GM21381 (cell line): ENCODE measurements at regions not wholly inside any gene's neighbourhood (a gene's known extent, or its start where the extent isn't known, plus 50 kb on each side); places are given as distances from the start of the nearest gene placed in this dataset.
"Not testable (repeated sequence)": the region's sequence is repeated elsewhere in the genome, so short reads cannot be mapped to it uniquely, and the experiment has no call there.

Source experiments
- ATAC-seq: cut with Tn5 transposase; IDR thresholded peaks from one replicate; pipeline ENCODE4 v1.9.1; 2021; ENCODE audit warnings: mild to moderate bottlenecking, moderate library complexity; ENCODE audit not compliant: unreplicated experiment

- no peak for ATAC-seq
Observed at GRCh38 chr11:96447208-96448110, 57.6 kb downstream of the JRKL start.

GRCh38 chr11:96448225-96448624 lies 58.4 kb downstream of the JRKL start:
- ATAC-seq = no peak

DNA sequence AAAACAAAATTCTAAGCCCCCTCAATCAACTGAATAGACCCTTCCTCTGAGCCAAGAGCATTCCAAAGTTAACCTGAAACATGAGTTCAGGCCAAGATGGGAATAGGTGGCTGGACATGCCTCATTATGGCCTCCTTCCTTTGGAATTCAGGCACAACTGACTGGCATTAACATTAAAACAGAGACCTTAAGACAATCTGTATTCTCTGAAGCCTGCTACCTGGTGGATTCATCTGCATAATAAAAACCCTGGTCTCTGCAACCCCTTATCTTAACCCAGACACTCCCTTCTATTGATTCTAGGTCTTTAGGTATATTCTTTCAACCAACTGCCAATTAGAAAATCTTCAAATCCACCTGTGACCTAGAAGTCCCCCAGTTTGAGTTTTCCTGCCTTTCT lies 66.3 kb downstream of the JRKL start:
- no peak for ATAC-seq

GRCh38 chr11:96459751-96460150 lies 69.9 kb downstream of the JRKL start:
- no peak for ATAC-seq

- ATAC-seq = no peak
Observed at GRCh38 chr11:96461871-96462270, 72.1 kb downstream of the JRKL start.

GRCh38 chr11:96464700-96465307 lies 75.0 kb downstream of the JRKL start:
- peak; percentile 71 for ATAC-seq

- ATAC-seq = no peak
Observed at GRCh38 chr11:96465512-96465911, 75.7 kb downstream of the JRKL start.

- no peak for ATAC-seq
Observed at GRCh38 chr11:96466607-96467006, 76.8 kb downstream of the JRKL start.

- no peak for ATAC-seq
Observed at GRCh38 chr11:96469776-96470175, 80.0 kb downstream of the JRKL start.

GRCh38 chr11:96470521-96470920 lies 80.7 kb downstream of the JRKL start:
- ATAC-seq = no peak

DNA sequence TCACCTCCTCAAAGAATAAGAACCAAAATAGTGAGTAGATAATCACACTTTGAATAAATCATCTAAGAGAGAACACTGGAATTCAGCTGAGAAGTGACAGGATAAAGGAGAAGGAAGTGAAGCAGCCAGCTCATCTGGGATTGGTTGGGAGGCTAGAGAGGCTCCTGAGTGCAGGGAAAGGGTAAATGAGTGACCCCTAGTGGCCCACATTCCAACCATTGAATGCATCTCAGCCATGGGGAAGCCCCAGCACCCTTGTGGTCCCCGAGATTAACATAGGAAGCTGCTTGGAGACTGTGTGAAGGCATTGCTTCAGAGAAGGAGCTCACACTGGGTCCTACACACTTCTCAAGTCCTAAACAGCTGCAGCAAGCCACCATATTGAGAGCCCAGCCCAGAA lies 82.3 kb downstream of the JRKL start:
- ATAC-seq = peak; percentile 72

DNA sequence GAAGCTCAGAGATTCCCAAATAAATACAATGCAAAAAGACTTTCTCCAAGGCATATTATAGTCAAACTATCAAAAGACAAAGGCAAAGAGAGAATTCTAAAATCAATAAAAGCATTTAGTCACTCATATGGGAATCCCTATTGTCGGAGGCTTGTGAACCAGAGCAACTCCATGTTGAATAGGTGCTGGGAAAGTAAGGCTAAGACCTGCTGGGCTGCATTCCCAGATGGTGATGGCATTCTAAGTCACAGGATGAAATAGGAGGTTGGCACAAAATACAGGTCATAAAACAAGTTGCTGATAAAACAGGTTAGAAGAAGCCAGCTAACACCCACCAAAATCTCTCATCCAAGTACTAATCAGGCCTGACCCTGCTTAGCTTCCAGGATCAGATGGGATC lies 84.5 kb downstream of the JRKL start:
- ATAC-seq = no peak

- no peak for ATAC-seq
Observed at GRCh38 chr11:96481204-96481603, 91.4 kb downstream of the JRKL start.

- ATAC-seq = no peak
Observed at GRCh38 chr11:96481771-96482170, 92.0 kb downstream of the JRKL start.

DNA sequence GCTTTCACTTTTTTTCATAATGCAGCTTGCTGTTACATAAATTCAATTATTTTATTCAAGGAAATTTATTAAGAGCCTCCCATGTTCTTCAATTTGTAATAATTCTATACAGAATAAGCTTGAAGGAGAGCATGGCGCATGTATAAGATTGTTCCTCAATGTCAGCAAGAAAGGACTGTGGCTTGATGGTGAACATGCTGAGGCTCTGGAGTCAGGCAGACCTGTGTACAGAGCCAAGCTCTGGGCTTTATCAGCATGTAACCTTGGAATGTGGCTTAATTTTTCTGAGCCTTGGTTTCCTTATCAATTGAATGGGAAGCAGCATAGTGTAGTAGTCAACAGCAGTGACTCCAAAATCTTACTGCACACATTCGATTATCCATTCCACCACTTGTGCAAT lies 92.4 kb downstream of the JRKL start:
- ATAC-seq = no peak

DNA sequence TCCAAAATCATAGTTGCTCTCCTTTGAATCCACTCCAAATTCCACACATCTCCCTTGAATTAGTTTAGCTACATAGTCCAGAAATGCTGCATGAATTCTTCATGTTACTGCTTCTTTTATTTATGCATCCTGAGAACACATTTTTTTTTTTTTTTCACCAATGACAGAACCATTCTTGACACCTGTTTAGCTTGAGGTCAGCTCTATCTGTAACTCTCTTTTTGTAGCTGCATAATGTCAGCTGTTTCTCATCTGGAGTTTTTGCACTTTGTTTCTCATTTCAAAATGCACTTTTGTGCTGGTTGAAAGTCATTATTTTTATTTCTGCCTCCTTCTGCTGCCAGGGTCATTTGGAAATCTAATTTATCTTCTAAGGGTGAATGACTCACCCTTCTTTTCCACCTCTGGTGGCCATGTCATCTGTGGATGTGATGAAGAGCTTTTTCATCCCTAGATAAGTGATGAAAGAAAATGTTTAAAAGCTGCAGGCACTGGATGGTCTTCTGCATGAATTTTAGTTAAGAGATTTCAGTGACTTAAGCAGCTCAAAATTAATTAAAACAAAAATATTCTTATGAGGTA lies 93.7 kb downstream of the JRKL start:
- ATAC-seq = no peak

DNA sequence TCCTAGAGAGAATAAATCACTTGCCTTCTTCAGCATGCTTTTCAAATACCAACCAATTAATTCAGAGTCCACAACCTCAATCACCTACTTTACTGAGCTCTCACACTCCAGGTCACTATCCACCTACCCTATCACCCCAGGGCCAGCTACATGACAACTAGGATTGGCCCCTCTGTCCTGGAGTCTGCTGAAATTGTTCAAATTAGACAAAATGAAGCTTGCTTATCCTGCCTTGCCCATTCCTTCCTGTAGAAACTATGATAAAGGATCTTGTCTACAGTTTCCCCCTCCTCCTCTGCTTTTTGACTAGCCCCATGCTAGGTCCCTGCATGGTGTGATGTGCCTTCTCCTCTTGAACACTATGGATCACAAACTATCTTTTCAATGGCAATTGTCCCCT lies 94.5 kb downstream of the JRKL start:
- no peak for ATAC-seq

DNA sequence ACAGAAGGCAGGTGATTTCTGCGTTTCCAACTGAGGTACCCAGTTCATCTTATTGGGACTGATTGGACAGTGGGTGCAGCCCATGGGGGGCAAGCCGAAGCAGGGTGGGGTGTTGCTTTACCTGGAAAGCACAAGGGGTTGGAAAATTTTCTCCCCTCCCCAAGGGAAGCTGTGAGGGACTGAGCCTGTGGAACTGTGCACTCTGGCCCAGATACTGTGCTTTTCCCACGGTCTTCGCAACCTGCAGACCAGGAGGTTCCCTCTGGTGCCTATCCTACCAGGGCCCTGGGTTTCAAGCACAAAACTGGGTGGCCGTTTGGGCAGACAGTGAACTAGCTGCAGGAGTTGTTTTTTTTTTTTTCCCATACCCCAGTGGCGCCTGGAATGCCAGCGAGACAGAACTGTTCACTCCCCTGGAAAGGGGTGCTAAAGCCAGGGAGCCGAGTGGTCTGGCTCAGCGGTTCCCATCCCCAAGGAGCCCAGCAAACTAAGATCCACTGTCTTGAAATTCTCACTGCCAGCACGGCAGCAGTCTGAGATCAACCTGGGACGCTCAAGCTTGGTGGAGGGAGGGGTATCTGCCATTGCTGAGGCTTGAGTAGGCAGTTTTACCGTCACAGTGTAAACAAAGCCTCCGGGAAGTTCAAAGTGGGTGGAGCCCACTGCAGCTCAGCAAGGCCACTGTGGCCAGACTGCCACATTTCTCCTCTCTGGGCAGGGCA lies 97.2 kb downstream of the JRKL start:
- ATAC-seq = no peak

DNA sequence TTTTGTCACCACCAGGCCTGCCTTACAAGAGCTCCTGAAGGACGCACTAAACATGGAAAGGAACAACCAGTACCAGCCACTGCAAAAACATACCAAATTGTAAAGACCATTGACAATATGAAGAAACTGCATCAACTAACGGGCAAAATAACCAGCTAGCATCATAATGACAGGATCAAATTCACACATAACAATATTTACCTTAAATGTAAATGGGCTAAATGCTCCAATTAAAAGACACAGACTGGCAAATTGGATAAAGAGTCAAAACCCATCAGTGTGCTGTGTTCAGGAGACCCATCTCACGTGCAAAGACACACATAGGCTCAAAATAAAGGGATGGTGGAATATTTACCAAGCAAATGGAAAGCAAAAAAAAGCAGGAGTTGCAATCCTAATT lies 99.1 kb downstream of the JRKL start:
- not testable (repeated sequence) for ATAC-seq

DNA sequence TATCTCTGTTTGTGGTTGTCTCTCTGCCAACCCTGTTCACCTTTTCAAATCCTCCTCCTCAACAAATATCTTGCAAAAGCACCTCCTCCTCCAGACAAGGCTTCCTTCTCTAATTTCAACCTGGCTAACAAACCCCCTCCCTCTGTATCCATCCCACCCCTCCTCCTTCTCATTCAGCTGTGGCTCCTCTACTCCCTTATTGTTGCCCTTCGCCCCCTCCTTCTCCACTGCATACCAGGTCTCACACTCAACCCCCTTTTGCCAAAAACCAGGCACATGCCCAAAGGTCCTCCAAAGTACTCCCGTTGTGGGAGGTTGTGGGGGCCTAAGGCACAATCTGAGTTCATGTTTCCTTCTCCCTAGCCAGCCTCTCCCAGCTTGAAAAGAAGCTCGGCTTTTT lies 110.6 kb downstream of the JRKL start:
- ATAC-seq = no peak

GRCh38 chr11:96506041-96506440 lies 116.2 kb downstream of the JRKL start:
- ATAC-seq = no peak
